Breast epithelium (tissue), 4 donors: ENCODE measurements at regions not wholly inside any gene's neighbourhood (a gene's known extent, or its start where the extent isn't known, plus 50 kb on each side); places are given as distances from the start of the nearest gene placed in this dataset.

Experiments
- DNase-seq, 2 donors: peaks; one replicate each; pipeline ENCODE4 v3.0.0-alpha.2; 2019; ENCODE audit warnings: low spot score in 2 of 2
- H3K27ac ChIP-seq, 2 donors: fragments of 200-600 bp; sonication (generic) in 1 of 2; one replicate each; pipeline ENCODE4 v1.5.1; 2016 to 2019; ENCODE audit warnings: mild to moderate bottlenecking in 1 of 2
- H3K27me3 ChIP-seq, 2 donors: fragments of 200-600 bp; sonication (generic) in 1 of 2; one replicate each; pipeline versions ENCODE4 v1.5.1 to v1.6.0; 2017 to 2019; ENCODE audit warnings: control low read depth in 1 of 2, mild to moderate bottlenecking in 1 of 2
- H3K36me3 ChIP-seq: fragments of 200-600 bp; one replicate; pipeline ENCODE4 v1.5.1; 2019
- H3K4me1 ChIP-seq, 2 donors: fragments of 200-600 bp; sonication (generic); one replicate each; pipeline ENCODE4 v1.5.1; 2016 to 2019; ENCODE audit warnings: control low read depth in 1 of 2
- H3K4me3 ChIP-seq, 3 donors: fragments of 200-600 bp; sonication (generic); 1 replicate in 2 of 3; 2 replicates in 1 of 3; pipeline ENCODE4 v1.5.1; 2016 to 2019; ENCODE audit warnings: mild to moderate bottlenecking in 3 of 3, moderate library complexity in 2 of 3
- H3K9me3 ChIP-seq, 2 donors: fragments of 200-600 bp; sonication (generic) in 1 of 2; one replicate each; pipeline ENCODE4 v1.5.1; 2016 to 2019; ENCODE audit warnings: control low read depth in 1 of 2
- CTCF ChIP-seq, 3 donors: fragments of 450-650 bp; IDR thresholded peaks; one replicate each; pipeline ENCODE4 v1.5.1; 2016 to 2017; ENCODE audit warnings: antibody characterized with exemption in 3 of 3, mild to moderate bottlenecking in 3 of 3, moderate library complexity in 3 of 3
- POLR2A ChIP-seq: fragments of 450-650 bp; IDR thresholded peaks from one replicate; pipeline ENCODE4 v1.6.1; 2016; ENCODE audit warnings: antibody characterized with exemption, mild to moderate bottlenecking, moderate library complexity
- POLR2AphosphoS5 ChIP-seq, 3 donors: sonication (generic); formaldehyde crosslinking; IDR thresholded peaks; one replicate each; pipeline ENCODE4 v1.6.1; 2017; ENCODE audit warnings: antibody characterized with exemption in 3 of 3
- intact Hi-C: fragments of 100-400 bp; cut with DNase I; formaldehyde crosslinking; loops from one replicate; pipeline ENCODE4 v1.15.1; 2023; ENCODE audit warnings: low total_unique reads

DNA sequence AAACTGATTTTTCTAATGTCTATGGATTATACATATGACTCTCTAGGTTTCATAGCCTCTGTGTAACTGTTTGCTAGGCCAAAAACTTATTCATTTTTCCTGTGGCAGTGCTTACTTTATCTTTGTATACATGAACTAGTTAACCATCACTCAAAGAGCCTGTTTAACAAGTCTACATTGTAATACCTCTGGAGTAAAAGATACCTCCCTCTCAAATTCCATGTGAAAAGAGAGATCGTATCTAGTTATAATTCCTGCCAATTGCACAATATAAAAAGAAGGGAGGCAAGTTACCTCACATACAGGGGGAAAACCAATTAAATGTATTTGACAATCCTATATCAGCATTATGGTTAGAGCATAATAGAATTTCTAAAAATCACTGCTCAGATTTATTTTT is 271.9 kb upstream of the ST8SIA4 start:
- TF ChIP-seq POLR2AphosphoS5 (IDR thresholded peaks at IDR 0.05): no peak
- TF ChIP-seq POLR2A: no peak
- no peak for TF ChIP-seq CTCF (IDR thresholded peaks at IDR 0.05)
- no peak for DNase-seq
- intact Hi-C loops: no loop called here
- Histone ChIP-seq H3K27ac (no peak overlapping the region), H3K4me3 (no peak overlapping the region), H3K9me3 (peaks cover 7 to 8% of the 10 kb centered on the region in 2 donors), H3K4me1 (no peaks in the 10 kb centered on the region), H3K36me3 (no peaks in the 10 kb centered on the region), H3K27me3 (no peaks in the 10 kb centered on the region)

- H3K4me3 ChIP-seq: no peak overlapping the region
- intact Hi-C loops: no loop called here
- H3K4me1 ChIP-seq: no peaks in the 10 kb centered on the region
- no peak overlapping the region for H3K27ac ChIP-seq
- no peaks in the 10 kb centered on the region for H3K27me3 ChIP-seq
- H3K36me3 ChIP-seq: no peaks in the 10 kb centered on the region
- DNase-seq: no peak
- H3K9me3 ChIP-seq: no peaks in the 10 kb centered on the region
- TF ChIP-seq POLR2A (no peak), CTCF (IDR thresholded peaks at IDR 0.05) (no peak), POLR2AphosphoS5 (IDR thresholded peaks at IDR 0.05) (no peak)
These were observed 260.0 kb upstream of the ST8SIA4 start for GRCh38 chr5:101163088-101163487.

DNA sequence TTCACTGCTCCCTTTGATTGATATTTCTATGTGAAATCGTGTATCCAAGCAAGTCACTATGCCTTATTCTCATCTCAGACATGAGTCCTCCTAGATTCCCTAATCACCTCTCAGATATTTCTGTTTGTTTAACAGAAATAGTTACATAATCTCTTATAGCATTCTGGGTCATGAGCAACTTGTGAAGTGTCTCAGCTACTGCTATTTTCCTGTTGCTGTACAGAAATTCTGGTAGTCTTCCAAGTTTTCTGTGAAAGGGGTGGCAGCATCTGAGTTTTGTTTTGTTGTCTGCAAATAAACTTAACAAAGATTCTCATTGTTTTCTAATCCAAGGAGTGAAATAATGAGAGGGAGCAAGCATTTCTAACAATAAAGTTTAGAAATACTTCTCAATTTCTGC is 256.9 kb upstream of the ST8SIA4 start:
- intact Hi-C loops: no loop called here
- no peak overlapping the region for H3K4me3 ChIP-seq
- H3K9me3 ChIP-seq: no peaks in the 10 kb centered on the region
- no peak for DNase-seq
- no peaks in the 10 kb centered on the region for H3K36me3 ChIP-seq
- TF ChIP-seq CTCF (IDR thresholded peaks at IDR 0.05) (no peak), POLR2A (no peak), POLR2AphosphoS5 (IDR thresholded peaks at IDR 0.05) (no peak)
- no peaks in the 10 kb centered on the region for H3K27me3 ChIP-seq
- no peaks in the 10 kb centered on the region for H3K4me1 ChIP-seq
- no peak overlapping the region for H3K27ac ChIP-seq

DNA sequence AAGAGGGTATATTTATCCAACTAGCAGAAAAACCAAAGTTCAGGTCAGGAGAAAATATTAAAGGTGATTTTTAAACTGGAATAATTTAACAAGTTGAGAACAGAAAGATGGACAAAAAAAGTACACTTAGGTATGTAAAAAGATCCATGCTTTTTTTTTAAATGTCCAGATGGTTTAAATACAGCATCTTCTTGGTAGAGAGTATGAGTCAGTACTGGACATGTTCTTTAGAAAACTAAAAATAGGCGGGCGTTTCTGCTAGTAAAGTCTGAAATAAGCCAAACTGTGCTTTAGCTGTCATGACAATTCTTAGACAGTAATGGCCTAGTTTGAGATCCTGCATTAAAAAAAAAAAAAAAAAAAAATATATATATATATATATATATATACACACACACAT is 255.9 kb upstream of the ST8SIA4 start:
- no peak for TF ChIP-seq CTCF (IDR thresholded peaks at IDR 0.05)
- no peak for TF ChIP-seq POLR2AphosphoS5 (IDR thresholded peaks at IDR 0.05)
- no peak for TF ChIP-seq POLR2A
- Histone ChIP-seq H3K27me3 (no peaks in the 10 kb centered on the region), H3K4me3 (no peak overlapping the region), H3K4me1 (no peaks in the 10 kb centered on the region), H3K9me3 (no peaks in the 10 kb centered on the region), H3K27ac (no peak overlapping the region), H3K36me3 (no peaks in the 10 kb centered on the region)
- no peak for DNase-seq
- intact Hi-C loops: no loop called here

GRCh38 chr5:101153526-101153925 is 250.4 kb upstream of the ST8SIA4 start:
- H3K4me3 ChIP-seq: no peak overlapping the region
- H3K36me3 ChIP-seq: no peaks in the 10 kb centered on the region
- no peaks in the 10 kb centered on the region for H3K27me3 ChIP-seq
- intact Hi-C loops: no loop called here
- no peaks in the 10 kb centered on the region for H3K9me3 ChIP-seq
- H3K4me1 ChIP-seq: no peaks in the 10 kb centered on the region
- no peak for DNase-seq
- TF ChIP-seq POLR2AphosphoS5 (IDR thresholded peaks at IDR 0.05) (no peak), POLR2A (no peak), CTCF (IDR thresholded peaks at IDR 0.05) (no peak)
- no peak overlapping the region for H3K27ac ChIP-seq
